HEK293 (cell line): ENCODE measurements at regions not wholly inside any gene's neighbourhood (a gene's known extent, or its start where the extent isn't known, plus 50 kb on each side); places are given as distances from the start of the nearest gene placed in this dataset.
"Not testable (repeated sequence)": the region's sequence is repeated elsewhere in the genome, so short reads cannot be mapped to it uniquely, and the experiment has no call there.

ENCODE experiments used
- CTCF ChIA-PET: fragments of 350-600 bp; formaldehyde crosslinking; extraction: SDS; loops from one replicate; lab custom pipeline; 2021; ENCODE audit warnings: antibody characterized with exemption; lab: Yijun Ruan, JAX
- POLR2A ChIA-PET: fragments of 300-600 bp; formaldehyde crosslinking; extraction: SDS; loops from one replicate; lab custom pipeline; 2020; ENCODE audit warnings: antibody characterized with exemption, inconsistent platforms; lab: Yijun Ruan, JAX
- H3K27ac ChIP-seq: fragments of 200-500 bp; sonication (Bioruptor generic); 2 replicates; pipeline ENCODE4 v1.5.1; 2014; ENCODE audit warnings: low read depth, low read length, control low read depth, inconsistent platforms; ENCODE audit errors: extremely low read depth
- H3K36me3 ChIP-seq, 2 experiments: fragments of 200-500 bp in 1 of 2; sonication (Bioruptor generic) in 1 of 2; 1 replicate in 1 of 2; 2 replicates in 1 of 2; pipeline ENCODE4 v1.5.1; 2014 to 2017; ENCODE audit warnings: inconsistent platforms in 2 of 2, low read length in 2 of 2; ENCODE audit not compliant: control insufficient read depth in 2 of 2, insufficient read depth in 1 of 2
- H3K4me1 ChIP-seq: fragments of 200-500 bp; sonication (Bioruptor generic); 2 replicates; pipeline ENCODE4 v1.5.1; 2014; ENCODE audit warnings: mild to moderate bottlenecking, low read length, inconsistent platforms; ENCODE audit not compliant: control insufficient read depth, insufficient read depth
- H3K4me3 ChIP-seq: 2 replicates; pipeline ENCODE4 v1.5.1; 2011; ENCODE audit warnings: low read depth, mild to moderate bottlenecking, control low read depth, low read length, moderate library complexity
- H3K9me3 ChIP-seq: fragments of 200-500 bp; sonication (Bioruptor generic); 2 replicates; pipeline ENCODE4 v1.5.1; 2014; ENCODE audit warnings: low read depth, low read length, inconsistent platforms; ENCODE audit not compliant: control insufficient read depth, insufficient read depth
- AEBP2 ChIP-seq: fragments of 450-650 bp; formaldehyde crosslinking; IDR thresholded peaks from 2 replicates; pipeline ENCODE4 v1.5.1; 2016; ENCODE audit warnings: missing biosample characterization, missing genetic modification characterization, borderline replicate concordance
- BCL6B ChIP-seq: fragments of 450-650 bp; formaldehyde crosslinking; IDR thresholded peaks from 2 replicates; pipeline ENCODE4 v1.5.1; 2017; ENCODE audit warnings: missing biosample characterization, missing genetic modification characterization
- GFI1B ChIP-seq: fragments of 450-650 bp; formaldehyde crosslinking; IDR thresholded peaks from 2 replicates; pipeline ENCODE4 v1.5.1; 2016; ENCODE audit warnings: missing biosample characterization, missing genetic modification characterization
- KLF1 ChIP-seq: fragments of 450-650 bp; formaldehyde crosslinking; IDR thresholded peaks from 2 replicates; pipeline ENCODE4 v1.5.1; 2016; ENCODE audit warnings: missing biosample characterization, missing genetic modification characterization
- KLF7 ChIP-seq: fragments of 450-650 bp; formaldehyde crosslinking; IDR thresholded peaks from 2 replicates; pipeline ENCODE4 v1.5.1; 2016; ENCODE audit warnings: missing biosample characterization, missing genetic modification characterization, borderline replicate concordance
- PRDM4 ChIP-seq: fragments of 450-650 bp; formaldehyde crosslinking; IDR thresholded peaks from 2 replicates; pipeline ENCODE4 v1.5.1; 2017; ENCODE audit warnings: missing biosample characterization, missing genetic modification characterization
- TSHZ1 ChIP-seq: fragments of 450-650 bp; formaldehyde crosslinking; IDR thresholded peaks from 2 replicates; pipeline ENCODE4 v1.5.1; 2016; ENCODE audit warnings: missing biosample characterization, missing genetic modification characterization, borderline replicate concordance
- ZEB2 ChIP-seq: fragments of 450-650 bp; formaldehyde crosslinking; IDR thresholded peaks from 2 replicates; pipeline ENCODE4 v1.5.1; 2016; ENCODE audit warnings: missing biosample characterization, missing genetic modification characterization
- ZFP37 ChIP-seq: fragments of 450-650 bp; formaldehyde crosslinking; IDR thresholded peaks from 2 replicates; pipeline ENCODE4 v1.5.1; 2016; ENCODE audit warnings: missing biosample characterization, missing genetic modification characterization
- ZFP69B ChIP-seq: fragments of 450-650 bp; formaldehyde crosslinking; IDR thresholded peaks from 2 replicates; pipeline ENCODE4 v1.5.1; 2016; ENCODE audit warnings: missing biosample characterization, missing genetic modification characterization
- ZNF214 ChIP-seq: fragments of 450-650 bp; formaldehyde crosslinking; IDR thresholded peaks from 2 replicates; pipeline ENCODE4 v1.5.1; 2017; ENCODE audit warnings: missing biosample characterization, mild to moderate bottlenecking, missing genetic modification characterization, borderline replicate concordance
- ZNF311 ChIP-seq: fragments of 450-650 bp; formaldehyde crosslinking; IDR thresholded peaks from 2 replicates; pipeline ENCODE4 v1.5.1; 2017; ENCODE audit warnings: missing biosample characterization, missing genetic modification characterization, borderline replicate concordance
- ZNF362 ChIP-seq: fragments of 450-650 bp; formaldehyde crosslinking; IDR thresholded peaks from 2 replicates; pipeline ENCODE4 v1.5.1; 2016; ENCODE audit warnings: missing biosample characterization, missing genetic modification characterization
- ZNF37A ChIP-seq: fragments of 450-650 bp; IDR thresholded peaks from 2 replicates; pipeline ENCODE4 v1.5.1; 2018; ENCODE audit warnings: missing biosample characterization, missing genetic modification characterization
- ZNF423 ChIP-seq: fragments of 450-650 bp; formaldehyde crosslinking; IDR thresholded peaks from 2 replicates; pipeline ENCODE4 v1.5.1; 2016; ENCODE audit warnings: missing biosample characterization, missing genetic modification characterization
- ZNF426 ChIP-seq: fragments of 450-650 bp; formaldehyde crosslinking; IDR thresholded peaks from 2 replicates; pipeline ENCODE4 v1.5.1; 2017; ENCODE audit warnings: missing biosample characterization, missing genetic modification characterization, mild to moderate bottlenecking, inconsistent platforms, moderate library complexity
- ZNF747 ChIP-seq: fragments of 450-650 bp; formaldehyde crosslinking; IDR thresholded peaks from 2 replicates; pipeline ENCODE4 v1.5.1; 2016; ENCODE audit warnings: missing biosample characterization, missing genetic modification characterization

GRCh38 chr12:58326534-58326933 lies 385.2 kb downstream of the ATP23 start:
- Histone ChIP-seq H3K4me1 (no peaks in the 10 kb centered on the region), H3K9me3 (no peaks in the 10 kb centered on the region)
- CTCF ChIA-PET = interaction anchor here (1.0 kb wide), 1 partner anchor 20 kb away, joined by 3 read pairs; no protein-coding TSS in a partner anchor
- TF ChIP-seq ZNF426 (tag by site-specific recombination) (no peak), ZNF214 (no peak), TSHZ1 (no peak), KLF7 (tag by site-specific recombination) (no peak), ZNF362 (tag by site-specific recombination) (no peak)
- TF ChIP-seq, all 188 proteins: peak for 0
- POLR2A ChIA-PET = no interaction called here
- no peaks in the 10 kb centered on the region for H3K36me3 ChIP-seq
- H3K4me3 ChIP-seq = no peak overlapping the region
- H3K27ac ChIP-seq = no peak overlapping the region

GRCh38 chr12:58336581-58337242 lies 395.3 kb downstream of the ATP23 start:
- CTCF ChIA-PET = interaction anchor here (0.5 to 1.2 kb wide), 4 partner anchors 26 to 1480 kb away, joined by 3 read pairs; no protein-coding TSS in a partner anchor
- H3K4me1 ChIP-seq, H3K4me3 ChIP-seq, H3K27ac ChIP-seq, H3K36me3 ChIP-seq, H3K9me3 ChIP-seq, POLR2A ChIA-PET: not testable (repeated sequence)

- POLR2A ChIA-PET, H3K9me3 ChIP-seq, H3K36me3 ChIP-seq, H3K27ac ChIP-seq, H3K4me1 ChIP-seq, H3K4me3 ChIP-seq: not testable (repeated sequence)
- CTCF ChIA-PET = interaction anchor here (0.5 to 1.2 kb wide), 3 partner anchors 26 to 776 kb away, joined by 3 read pairs; no protein-coding TSS in a partner anchor
Measured at GRCh38 chr12:58337539-58337938, 396.2 kb downstream of the ATP23 start.

GRCh38 chr12:58341791-58342190 lies 400.4 kb downstream of the ATP23 start:
- ChIA-PET POLR2A (no interaction called here), CTCF (no interaction called here)
- Histone ChIP-seq H3K4me1 (no peaks in the 10 kb centered on the region), H3K27ac (no peak overlapping the region), H3K4me3 (no peak overlapping the region), H3K36me3 (no peaks in the 10 kb centered on the region), H3K9me3 (no peaks in the 10 kb centered on the region)
- TF ChIP-seq ZEB2 (tag by site-specific recombination) (no peak), ZNF37A (tag by site-specific recombination) (no peak), AEBP2 (tag by site-specific recombination) (no peak), BCL6B (no peak), PRDM4 (no peak), ZFP69B (tag by site-specific recombination) (no peak), KLF1 (tag by site-specific recombination) (no peak), ZNF423 (tag by site-specific recombination) (no peak), ZNF426 (tag by site-specific recombination) (no peak), ZNF311 (tag by site-specific recombination) (no peak), ZFP37 (tag by site-specific recombination) (no peak), GFI1B (tag by site-specific recombination) (no peak), ZNF747 (tag by site-specific recombination) (no peak)
